HG02973 (cell line): ENCODE measurements at regions not wholly inside any gene's neighbourhood (a gene's known extent, or its start where the extent isn't known, plus 50 kb on each side); places are given as distances from the start of the nearest gene placed in this dataset.

Source experiments
- ATAC-seq: cut with Tn5 transposase; IDR thresholded peaks from one replicate; pipeline ENCODE4 v1.9.1; 2021; ENCODE audit warnings: moderate library complexity; ENCODE audit not compliant: unreplicated experiment

GRCh38 chr2:128797092-128797491, 478.4 kb upstream of the HS6ST1 start:
- no peak for ATAC-seq

- ATAC-seq, result no peak
These were observed 478.9 kb upstream of the HS6ST1 start for GRCh38 chr2:128797533-128797932.

- no peak for ATAC-seq
These were observed 479.3 kb upstream of the HS6ST1 start for GRCh38 chr2:128797937-128798336.

GRCh38 chr2:128798502-128799283, 480.0 kb upstream of the HS6ST1 start:
- ATAC-seq, result no peak

GRCh38 chr2:128799284-128799552, 480.6 kb upstream of the HS6ST1 start:
- ATAC-seq, result no peak

- ATAC-seq, result no peak
These were observed 481.1 kb upstream of the HS6ST1 start for GRCh38 chr2:128799730-128800129.

- ATAC-seq, result no peak
These were observed 482.9 kb upstream of the HS6ST1 start for GRCh38 chr2:128801576-128801975.

GRCh38 chr2:128803222-128803621, 484.6 kb upstream of the HS6ST1 start:
- no peak for ATAC-seq

GRCh38 chr2:128805237-128805636, 486.6 kb upstream of the HS6ST1 start:
- no peak for ATAC-seq

- no peak for ATAC-seq
These were observed 487.2 kb upstream of the HS6ST1 start for GRCh38 chr2:128805918-128806317.

GRCh38 chr2:128807317-128807716, 488.6 kb upstream of the HS6ST1 start:
- ATAC-seq, result no peak

- ATAC-seq, result no peak
These were observed 490.0 kb upstream of the HS6ST1 start for GRCh38 chr2:128808462-128809258.

GRCh38 chr2:128809259-128809636, 490.6 kb upstream of the HS6ST1 start:
- ATAC-seq, result no peak

- no peak for ATAC-seq
These were observed 491.2 kb upstream of the HS6ST1 start for GRCh38 chr2:128809880-128810279.

GRCh38 chr2:128812183-128812940, 493.7 kb upstream of the HS6ST1 start:
- ATAC-seq, result no peak

GRCh38 chr2:128813352-128814034, 494.8 kb upstream of the HS6ST1 start:
- ATAC-seq, result no peak

- ATAC-seq, result no peak
These were observed 496.6 kb upstream of the HS6ST1 start for GRCh38 chr2:128815248-128815647.

GRCh38 chr2:128817171-128817570, 498.5 kb upstream of the HS6ST1 start:
- ATAC-seq, result no peak

- no peak for ATAC-seq
These were observed 499.1 kb upstream of the HS6ST1 start for GRCh38 chr2:128817813-128818212.

GRCh38 chr2:128818248-128818647, 499.6 kb upstream of the HS6ST1 start:
- ATAC-seq, result no peak
